ENCODE measurements at regions not wholly inside any gene's neighbourhood (a gene's known extent, or its start where the extent isn't known, plus 50 kb on each side); places are given as distances from the start of the nearest gene placed in this dataset.

GRCh38 chr2:212900715-212901114 lies 250.7 kb downstream of the IKZF2 start:
- TF ChIP-seq CTCF (conservative IDR thresholded peaks at IDR 0.05; ENCODE audit: low read depth, low read length) = no peak
- no peak for TF ChIP-seq EZH2 (IDR thresholded peaks at IDR 0.05; ENCODE audit: borderline replicate concordance, low read depth, low read length, poor library complexity, severe bottlenecking)
- peak; percentile 59 for DNase-seq (ENCODE audit: low spot score)
- no peaks in the 10 kb centered on the region for H3K27me3 ChIP-seq (replicated peaks; ENCODE audit: insufficient read depth, low read depth, low read length, poor library complexity)
- POLR2A ChIA-PET (ENCODE audit: low non-redundant PET) = no interaction called here
- H3K9me3 ChIP-seq (ENCODE audit: low read depth, low read length, poor library complexity, severe bottlenecking) = no peaks in the 10 kb centered on the region
- no peak overlapping the region for H3K4me3 ChIP-seq (ENCODE audit: low read depth, low read length, poor library complexity, severe bottlenecking)
- H3K4me1 ChIP-seq (ENCODE audit: insufficient read depth, low read length, poor library complexity, severe bottlenecking) = peaks cover 51% of the 10 kb centered on the region
- intact Hi-C loops (cut with micrococcal nuclease; ENCODE audit: unreplicated experiment) = loop anchor here (5.0 kb wide), 2 partner anchors 303 to 337 kb away; no protein-coding TSS in a partner anchor
- CTCF ChIA-PET = no interaction called here
- BruUV-seq (replicated peaks) = no TSS peak
- no peaks in the 10 kb centered on the region for H3K36me3 ChIP-seq (ENCODE audit: insufficient read depth, low read length, poor library complexity, severe bottlenecking)
- peak overlapping the region; percentile 95 for H3K27ac ChIP-seq (ENCODE audit: low read depth, low read length, poor library complexity, severe bottlenecking)

- TF ChIP-seq CTCF (conservative IDR thresholded peaks at IDR 0.05; ENCODE audit: low read depth, low read length) = no peak
- no peak for TF ChIP-seq EZH2 (IDR thresholded peaks at IDR 0.05; ENCODE audit: borderline replicate concordance, low read depth, low read length, poor library complexity, severe bottlenecking)
- no peaks in the 10 kb centered on the region for H3K9me3 ChIP-seq (ENCODE audit: low read depth, low read length, poor library complexity, severe bottlenecking)
- POLR2A ChIA-PET (ENCODE audit: low non-redundant PET) = interaction anchor here (0.6 kb wide), 1 partner anchor 122 kb away, joined by 5 read pairs; no protein-coding TSS in a partner anchor
- H3K4me3 ChIP-seq (ENCODE audit: low read depth, low read length, poor library complexity, severe bottlenecking) = no peak overlapping the region
- no peaks in the 10 kb centered on the region for H3K27me3 ChIP-seq (replicated peaks; ENCODE audit: insufficient read depth, low read depth, low read length, poor library complexity)
- no TSS peak for BruUV-seq (replicated peaks)
- DNase-seq (ENCODE audit: low spot score) = no peak
- CTCF ChIA-PET = no interaction called here
- peaks cover 53% of the 10 kb centered on the region for H3K4me1 ChIP-seq (ENCODE audit: insufficient read depth, low read length, poor library complexity, severe bottlenecking)
- peak overlapping the region; percentile 7 for H3K27ac ChIP-seq (ENCODE audit: low read depth, low read length, poor library complexity, severe bottlenecking)
- intact Hi-C loops (cut with micrococcal nuclease; ENCODE audit: unreplicated experiment) = no loop called here
- no peaks in the 10 kb centered on the region for H3K36me3 ChIP-seq (ENCODE audit: insufficient read depth, low read length, poor library complexity, severe bottlenecking)
Measured at GRCh38 chr2:212898011-212898410, 253.4 kb downstream of the IKZF2 start.

DNA sequence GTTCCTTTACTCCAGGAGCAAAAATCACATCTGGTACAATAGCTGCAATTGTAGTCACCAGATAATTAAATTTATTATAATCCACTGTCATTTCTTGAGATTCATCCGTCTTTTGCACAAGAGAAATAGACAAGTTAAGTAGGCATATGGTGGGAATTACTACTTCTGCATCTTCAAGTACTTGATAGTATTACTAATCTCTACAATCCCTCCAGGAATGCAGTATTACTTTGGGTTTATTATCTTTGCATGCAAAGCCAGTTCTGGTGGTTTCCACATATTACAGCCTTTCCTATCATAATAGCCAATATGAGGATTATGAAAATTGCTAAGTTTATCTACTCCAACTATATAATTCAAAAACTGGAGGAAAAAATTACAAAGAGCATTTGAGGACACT lies 254.1 kb downstream of the IKZF2 start:
- Histone ChIP-seq H3K9me3 (ENCODE audit: low read depth, low read length, poor library complexity, severe bottlenecking) (no peaks in the 10 kb centered on the region), H3K36me3 (ENCODE audit: insufficient read depth, low read length, poor library complexity, severe bottlenecking) (no peaks in the 10 kb centered on the region), H3K4me3 (ENCODE audit: low read depth, low read length, poor library complexity, severe bottlenecking) (no peak overlapping the region), H3K27me3 (replicated peaks; ENCODE audit: insufficient read depth, low read depth, low read length, poor library complexity) (no peaks in the 10 kb centered on the region), H3K4me1 (ENCODE audit: insufficient read depth, low read length, poor library complexity, severe bottlenecking) (peaks cover 56% of the 10 kb centered on the region), H3K27ac (ENCODE audit: low read depth, low read length, poor library complexity, severe bottlenecking) (peak overlapping the region; percentile 7)
- TF ChIP-seq CTCF (conservative IDR thresholded peaks at IDR 0.05; ENCODE audit: low read depth, low read length) = no peak
- no peak for TF ChIP-seq EZH2 (IDR thresholded peaks at IDR 0.05; ENCODE audit: borderline replicate concordance, low read depth, low read length, poor library complexity, severe bottlenecking)
- CTCF ChIA-PET = no interaction called here
- POLR2A ChIA-PET (ENCODE audit: low non-redundant PET) = no interaction called here
- intact Hi-C loops (cut with micrococcal nuclease; ENCODE audit: unreplicated experiment) = no loop called here
- DNase-seq (ENCODE audit: low spot score) = peak; percentile 39
- BruUV-seq (replicated peaks) = no TSS peak

All from A673 (cell line).